Fibroblast of mammary gland (primary cell): ENCODE measurements at regions not wholly inside any gene's neighbourhood (a gene's known extent, or its start where the extent isn't known, plus 50 kb on each side); places are given as distances from the start of the nearest gene placed in this dataset.

Experiments
- DNase-seq: peaks from one replicate; pipeline ENCODE4 v3.0.0-alpha.2; 2010; ENCODE audit warnings: low read depth
- H3K4me3 ChIP-seq: 2 replicates; pipeline ENCODE4 v1.5.1; 2011; ENCODE audit warnings: low read depth, mild to moderate bottlenecking, low read length, moderate library complexity; ENCODE audit not compliant: control insufficient read depth
- TF ChIP-seq, protein P1 (sequence below): conservative IDR thresholded peaks from 2 replicates; pipeline ENCODE4 v1.5.1; 2011; ENCODE audit warnings: low read depth, low read length, inconsistent platforms; ENCODE audit not compliant: control insufficient read depth, insufficient read depth

DNA sequence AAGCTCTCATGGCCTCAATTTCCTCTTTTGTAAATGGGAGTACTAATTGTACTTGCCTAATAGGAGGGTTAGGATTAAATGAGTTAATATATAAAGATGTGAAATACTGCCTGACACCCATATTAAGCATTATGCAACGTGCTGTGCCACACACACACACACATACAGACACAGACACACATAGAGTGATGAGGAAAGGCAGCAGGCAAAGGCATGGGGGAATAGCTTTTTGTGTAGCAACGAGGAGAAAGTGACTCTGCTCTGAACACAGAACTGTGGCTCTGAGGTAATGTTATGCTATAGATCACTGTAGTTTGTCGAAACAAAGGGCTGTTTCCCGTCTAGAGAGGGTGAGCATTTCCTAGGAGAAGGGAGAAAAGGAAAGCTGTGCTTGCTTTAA, 233.3 kb upstream of the SLCO3A1 start:
- DNase-seq = no peak
- H3K4me3 ChIP-seq = no peak overlapping the region
- TF ChIP-seq, protein P1, sequence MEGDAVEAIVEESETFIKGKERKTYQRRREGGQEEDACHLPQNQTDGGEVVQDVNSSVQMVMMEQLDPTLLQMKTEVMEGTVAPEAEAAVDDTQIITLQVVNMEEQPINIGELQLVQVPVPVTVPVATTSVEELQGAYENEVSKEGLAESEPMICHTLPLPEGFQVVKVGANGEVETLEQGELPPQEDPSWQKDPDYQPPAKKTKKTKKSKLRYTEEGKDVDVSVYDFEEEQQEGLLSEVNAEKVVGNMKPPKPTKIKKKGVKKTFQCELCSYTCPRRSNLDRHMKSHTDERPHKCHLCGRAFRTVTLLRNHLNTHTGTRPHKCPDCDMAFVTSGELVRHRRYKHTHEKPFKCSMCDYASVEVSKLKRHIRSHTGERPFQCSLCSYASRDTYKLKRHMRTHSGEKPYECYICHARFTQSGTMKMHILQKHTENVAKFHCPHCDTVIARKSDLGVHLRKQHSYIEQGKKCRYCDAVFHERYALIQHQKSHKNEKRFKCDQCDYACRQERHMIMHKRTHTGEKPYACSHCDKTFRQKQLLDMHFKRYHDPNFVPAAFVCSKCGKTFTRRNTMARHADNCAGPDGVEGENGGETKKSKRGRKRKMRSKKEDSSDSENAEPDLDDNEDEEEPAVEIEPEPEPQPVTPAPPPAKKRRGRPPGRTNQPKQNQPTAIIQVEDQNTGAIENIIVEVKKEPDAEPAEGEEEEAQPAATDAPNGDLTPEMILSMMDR = no peak

GRCh38 chr15:91622235-91622634, 231.3 kb upstream of the SLCO3A1 start:
- DNase-seq = no peak
- TF ChIP-seq, protein P1 = no peak
- H3K4me3 ChIP-seq = no peak overlapping the region

- TF ChIP-seq, protein P1 = no peak
- DNase-seq = no peak
- no peak overlapping the region for H3K4me3 ChIP-seq
Measured at GRCh38 chr15:91622711-91623342, 230.7 kb upstream of the SLCO3A1 start.

DNA sequence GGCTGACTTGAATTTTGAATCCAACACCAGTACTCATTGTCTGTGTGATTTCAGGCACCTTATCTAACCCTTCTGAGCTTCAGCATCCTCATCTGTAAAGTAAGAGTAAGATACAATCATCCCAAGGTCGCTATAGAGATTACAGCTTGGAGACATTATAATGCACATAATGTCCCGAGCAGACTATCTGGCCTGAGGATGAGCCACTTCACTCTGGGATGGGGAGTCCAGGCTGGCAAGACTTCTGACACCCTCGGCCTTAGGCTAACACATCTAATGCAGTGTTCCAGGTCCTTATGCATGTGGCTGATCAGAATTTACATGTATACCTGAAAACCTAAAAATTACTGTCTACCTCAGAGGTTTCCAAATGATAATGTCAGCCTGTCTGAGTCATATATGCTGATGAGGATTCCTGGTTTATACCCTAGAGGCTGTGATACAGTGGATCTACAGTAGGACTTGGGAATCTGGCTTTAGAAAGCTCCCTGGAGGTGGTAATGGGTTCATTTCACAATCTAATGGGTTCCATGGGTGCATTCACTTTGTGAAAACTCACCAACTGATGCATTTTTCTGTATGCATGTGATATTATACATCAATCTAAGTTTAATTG, 229.0 kb upstream of the SLCO3A1 start:
- TF ChIP-seq, protein P1 = no peak
- DNase-seq = no peak
- H3K4me3 ChIP-seq = no peak overlapping the region

DNA sequence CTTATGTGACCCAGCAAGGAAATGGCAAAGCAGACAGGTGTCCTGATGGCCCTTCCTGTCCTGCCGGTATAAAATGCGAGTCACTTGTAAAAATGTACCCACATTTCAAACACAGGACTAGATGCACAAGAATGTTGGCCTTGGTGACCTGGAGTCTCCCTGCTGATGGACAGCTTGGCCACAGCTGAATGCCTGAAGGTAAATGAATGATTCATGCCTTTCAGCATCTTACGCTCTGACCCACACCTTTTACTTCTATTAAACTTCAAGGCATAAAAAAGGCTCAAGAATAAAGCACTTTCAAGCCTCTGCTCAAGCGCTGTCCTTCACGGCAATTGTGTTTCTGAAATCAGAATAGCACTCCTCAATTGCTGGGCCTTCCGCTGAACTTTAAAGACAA, 228.0 kb upstream of the SLCO3A1 start:
- no peak overlapping the region for H3K4me3 ChIP-seq
- TF ChIP-seq, protein P1 = no peak
- DNase-seq = no peak

GRCh38 chr15:91627473-91628278, 225.8 kb upstream of the SLCO3A1 start:
- TF ChIP-seq, protein P1 = no peak
- DNase-seq = peak; percentile 14

More at GRCh38 chr15:91627473-91628278, 225.8 kb upstream of the SLCO3A1 start:
- H3K4me3 ChIP-seq = no peak overlapping the region
